IMR-90 (cell line): ENCODE measurements at regions not wholly inside any gene's neighbourhood (a gene's known extent, or its start where the extent isn't known, plus 50 kb on each side); places are given as distances from the start of the nearest gene placed in this dataset.

ENCODE experiments used
- ATAC-seq: fragments of 200-7000 bp; cut with Tn5 transposase; 2 replicates; pipeline ENCODE4 v1.9.1; 2020; ENCODE audit warnings: low read depth, mild to moderate bottlenecking, moderate library complexity
- BruUV-seq: library from RNA; stranded (reverse); fragments of 400-500 nt; replicated peaks from 2 replicates; lab custom pipeline; 2021; lab: Mats Ljungman, UMichigan
- CTCF ChIA-PET: fragments of 300-600 bp; formaldehyde crosslinking; extraction: SDS; loops from one replicate; lab custom pipeline; 2021; ENCODE audit warnings: antibody characterized with exemption; lab: Yijun Ruan, JAX
- POLR2A ChIA-PET: fragments of 300-600 bp; sonication (Branson Sonifier 250); formaldehyde crosslinking; loops from one replicate; lab custom pipeline; 2022; ENCODE audit warnings: antibody characterized with exemption; ENCODE audit not compliant: unreplicated experiment; lab: Charles Lee
- DNase-seq: peaks from one replicate; pipeline ENCODE4 v3.0.0; 2013
- H2AFZ ChIP-seq: replicated peaks from 2 replicates; pipeline ENCODE3; 2013; ENCODE audit warnings: low read length, mild to moderate bottlenecking; ENCODE audit not compliant: poor library complexity
- H2AK5ac ChIP-seq: 2 replicates; pipeline ENCODE4 v1.6.1; 2013; ENCODE audit warnings: low read depth, low read length, inconsistent platforms
- H2AK9ac ChIP-seq: replicated peaks from 2 replicates; pipeline ENCODE3; 2013; ENCODE audit warnings: mild to moderate bottlenecking, low read depth, low read length, moderate library complexity; ENCODE audit not compliant: poor library complexity
- H2BK120ac ChIP-seq: 2 replicates; pipeline ENCODE4 v1.6.1; 2013; ENCODE audit warnings: low read depth, low read length, inconsistent platforms
- H2BK15ac ChIP-seq: 3 replicates; pipeline ENCODE4 v1.6.1; 2013; ENCODE audit warnings: low read depth, low read length, inconsistent platforms
- H2BK20ac ChIP-seq: 2 replicates; pipeline ENCODE4 v1.6.1; 2013; ENCODE audit warnings: low read depth, mild to moderate bottlenecking, inconsistent platforms, low read length, moderate library complexity
- H2BK5ac ChIP-seq: 2 replicates; pipeline ENCODE4 v1.6.1; 2013; ENCODE audit warnings: mild to moderate bottlenecking, low read depth, low read length, inconsistent platforms; ENCODE audit not compliant: poor library complexity, severe bottlenecking
- H3K14ac ChIP-seq: replicated peaks from 2 replicates; pipeline ENCODE4 v1.6.1; 2013; ENCODE audit warnings: low read depth, low read length, inconsistent platforms
- H3K18ac ChIP-seq: 2 replicates; pipeline ENCODE4 v1.6.1; 2013; ENCODE audit warnings: low read depth, low read length, control low read depth
- H3K23ac ChIP-seq: 2 replicates; pipeline ENCODE4 v1.6.1; 2013; ENCODE audit warnings: low read depth, low read length, inconsistent platforms
- H3K27ac ChIP-seq: 2 replicates; pipeline ENCODE4 v1.5.1; 2013; ENCODE audit warnings: mild to moderate bottlenecking, control low read depth, low read length; ENCODE audit not compliant: insufficient read depth
- H3K27me3 ChIP-seq: 2 replicates; pipeline ENCODE4 v1.6.1; 2013; ENCODE audit warnings: low read length; ENCODE audit not compliant: control insufficient read depth, insufficient read depth
- H3K36me3 ChIP-seq: 2 replicates; pipeline ENCODE4 v1.6.1; 2013; ENCODE audit warnings: low read length, mixed read lengths; ENCODE audit not compliant: control insufficient read depth, insufficient read depth
- H3K4ac ChIP-seq: 2 replicates; pipeline ENCODE4 v1.6.1; 2013; ENCODE audit warnings: low read depth, low read length, inconsistent platforms
- H3K4me1 ChIP-seq: 2 replicates; pipeline ENCODE4 v1.6.1; 2013; ENCODE audit warnings: low read length, mixed read lengths; ENCODE audit not compliant: control insufficient read depth, insufficient read depth
- H3K4me2 ChIP-seq: 2 replicates; pipeline ENCODE4 v1.6.1; 2013; ENCODE audit warnings: low read depth, mild to moderate bottlenecking, control low read depth, low read length, moderate library complexity
- H3K4me3 ChIP-seq: 2 replicates; pipeline ENCODE4 v1.5.1; 2013; ENCODE audit warnings: low read depth, mild to moderate bottlenecking, control low read depth, low read length, moderate library complexity; ENCODE audit not compliant: insufficient read depth
- H3K56ac ChIP-seq: 2 replicates; pipeline ENCODE4 v1.6.1; 2013; ENCODE audit warnings: low read length, inconsistent platforms; ENCODE audit not compliant: insufficient read depth; ENCODE audit errors: extremely low read depth
- H3K79me1 ChIP-seq, 2 experiments: 2 replicates each; pipeline ENCODE4 v1.6.1; 2013; ENCODE audit warnings: low read length in 2 of 2, inconsistent platforms in 1 of 2, low read depth in 1 of 2
- H3K9ac ChIP-seq: 2 replicates; pipeline ENCODE4 v1.6.1; 2013; ENCODE audit warnings: low read depth, low read length, control low read depth
- H3K9me1 ChIP-seq: 2 replicates; pipeline ENCODE4 v1.6.1; 2013; ENCODE audit warnings: low read length, inconsistent platforms; ENCODE audit not compliant: insufficient read depth
- H3K9me3 ChIP-seq: 2 replicates; pipeline ENCODE4 v1.6.1; 2013; ENCODE audit warnings: low read length; ENCODE audit not compliant: control insufficient read depth, insufficient read depth
- H4K20me1 ChIP-seq: 2 replicates; pipeline ENCODE4 v1.6.1; 2013; ENCODE audit warnings: low read length, inconsistent platforms; ENCODE audit not compliant: insufficient read depth
- H4K5ac ChIP-seq: 2 replicates; pipeline ENCODE4 v1.6.1; 2013; ENCODE audit warnings: mild to moderate bottlenecking, low read depth, low read length, control low read depth
- H4K8ac ChIP-seq, 2 experiments: 2 replicates each; pipeline ENCODE4 v1.6.1; 2013; ENCODE audit warnings: low read depth in 2 of 2, low read length in 2 of 2, control low read depth in 1 of 2, inconsistent platforms in 1 of 2
- H4K91ac ChIP-seq: 2 replicates; pipeline ENCODE4 v1.6.1; 2013; ENCODE audit warnings: low read depth, low read length, inconsistent platforms; ENCODE audit not compliant: insufficient read depth
- BHLHE40 ChIP-seq: fragments of 150-350 bp; IDR thresholded peaks from 2 replicates; pipeline ENCODE4 v1.6.1; 2016; ENCODE audit warnings: mild to moderate bottlenecking, low read depth, low read length
- CEBPB ChIP-seq: IDR thresholded peaks from 2 replicates; pipeline ENCODE4 v1.6.1; 2012; ENCODE audit warnings: low read depth, low read length, improper control_type of control experiment
- CHD1 ChIP-seq: IDR thresholded peaks from 2 replicates; pipeline ENCODE4 v1.6.1; 2012; ENCODE audit warnings: low read depth, low read length, improper control_type of control experiment
- CTCF ChIP-seq: conservative IDR thresholded peaks from 2 replicates; pipeline ENCODE4 v1.5.1; 2012; ENCODE audit warnings: mild to moderate bottlenecking, low read depth, low read length, improper control_type of control experiment
- ELK1 ChIP-seq: fragments of 150-350 bp; IDR thresholded peaks from 2 replicates; pipeline ENCODE4 v1.6.1; 2016; ENCODE audit warnings: low read depth, mild to moderate bottlenecking, low read length, moderate library complexity, borderline replicate concordance
- FOS ChIP-seq: fragments of 150-350 bp; IDR thresholded peaks from 2 replicates; pipeline ENCODE4 v1.6.1; 2016; ENCODE audit warnings: low read depth, low read length
- MAFK ChIP-seq: IDR thresholded peaks from 2 replicates; pipeline ENCODE4 v1.6.1; 2012; ENCODE audit warnings: low read depth, low read length, improper control_type of control experiment
- MAZ ChIP-seq: IDR thresholded peaks from 2 replicates; pipeline ENCODE4 v1.6.1; 2012; ENCODE audit warnings: low read depth, mild to moderate bottlenecking, low read length, improper control_type of control experiment, moderate library complexity, borderline replicate concordance
- MXI1 ChIP-seq: IDR thresholded peaks from 2 replicates; pipeline ENCODE4 v1.6.1; 2012; ENCODE audit warnings: low read depth, mild to moderate bottlenecking, low read length, moderate library complexity, borderline replicate concordance
- NFE2L2 ChIP-seq: fragments of 150-350 bp; IDR thresholded peaks from 2 replicates; pipeline ENCODE4 v1.6.1; 2016; ENCODE audit warnings: low read depth, mild to moderate bottlenecking, low read length
- POLR2A ChIP-seq: IDR thresholded peaks from 2 replicates; pipeline ENCODE4 v1.6.1; 2012; ENCODE audit warnings: mild to moderate bottlenecking, low read depth, low read length
- RAD21 ChIP-seq: IDR thresholded peaks from 2 replicates; pipeline ENCODE4 v1.6.1; 2012; ENCODE audit warnings: low read length, improper control_type of control experiment
- RCOR1 ChIP-seq: IDR thresholded peaks from 2 replicates; pipeline ENCODE4 v1.6.1; 2012; ENCODE audit warnings: mild to moderate bottlenecking, low read length, improper control_type of control experiment; ENCODE audit not compliant: insufficient replicate concordance
- RFX5 ChIP-seq: IDR thresholded peaks from 2 replicates; pipeline ENCODE4 v1.8.0; 2012; ENCODE audit warnings: low read depth, mild to moderate bottlenecking, low read length, moderate library complexity
- SMC3 ChIP-seq: fragments of 150-350 bp; IDR thresholded peaks from 2 replicates; pipeline ENCODE4 v1.6.1; 2016; ENCODE audit warnings: low read depth, mild to moderate bottlenecking, antibody characterized with exemption, low read length, moderate library complexity
- USF2 ChIP-seq: fragments of 150-350 bp; IDR thresholded peaks from 2 replicates; pipeline ENCODE4 v1.6.1; 2017; ENCODE audit warnings: mild to moderate bottlenecking, antibody characterized with exemption, low read length, low read depth
- dilution Hi-C: fragments of 300-500 bp; cut with HindIII; formaldehyde crosslinking; loops from one replicate; pipeline ENCODE4 v1.14.3; 2018; ENCODE audit warnings: low sequenced_read_pairs; ENCODE audit not compliant: unreplicated experiment
- in situ Hi-C: fragments of 300-500 bp; cut with MboI; formaldehyde crosslinking; loops from 3 replicates; pipeline ENCODE4 v1.14.3; 2019; ENCODE audit warnings: low sequenced_read_pairs, inconsistent platforms, mixed read lengths
- intact Hi-C: fragments of 100-400 bp; cut with micrococcal nuclease; formaldehyde crosslinking; loops from 2 replicates; pipeline ENCODE4 v1.10.0; 2022

GRCh38 chr1:198435056-198435455 is 105.4 kb downstream of the ATP6V1G3 start:
- ChIA-PET POLR2A (no interaction called here), CTCF (interaction anchor here (0.5 to 0.7 kb wide), 3 partner anchors 18 to 1070 kb away, joined by 3 to 5 read pairs (median 3); no protein-coding TSS in a partner anchor)
- no peak overlapping the region for H3K4me2 ChIP-seq
- no peak overlapping the region for H2BK15ac ChIP-seq
- no peak overlapping the region for H3K4me3 ChIP-seq
- H3K9ac ChIP-seq, result no peak overlapping the region
- H3K56ac ChIP-seq, result no peak overlapping the region
- no peaks in the 10 kb centered on the region for H3K9me1 ChIP-seq
- H2BK20ac ChIP-seq, result no peak overlapping the region
- H2BK120ac ChIP-seq, result no peak overlapping the region
- H4K91ac ChIP-seq, result no peak overlapping the region
- no peak overlapping the region for H3K18ac ChIP-seq
- no peak overlapping the region for H3K14ac ChIP-seq
- H3K27me3 ChIP-seq, result no peaks in the 10 kb centered on the region
- H4K5ac ChIP-seq, result no peak overlapping the region
- no peak overlapping the region for H2AK9ac ChIP-seq
- H3K79me1 ChIP-seq, result no peaks in the 10 kb centered on the region
- H2BK5ac ChIP-seq, result peak overlapping the region; percentile 53
- no peak overlapping the region for H4K8ac ChIP-seq
- TF ChIP-seq CEBPB (no peak), FOS (no peak), MXI1 (no peak), MAFK (no peak), SMC3 (no peak), RAD21 (no peak), POLR2A (no peak), ELK1 (no peak), NFE2L2 (no peak), USF2 (no peak), MAZ (no peak), CHD1 (no peak), BHLHE40 (no peak), RCOR1 (no peak), RFX5 (no peak), CTCF (no peak)
- H2AFZ ChIP-seq, result no peak overlapping the region
- intact Hi-C loops, result no loop called here
- no peaks in the 10 kb centered on the region; the same call in 1 of the 2 replicates for H3K9me3 ChIP-seq
- no peak overlapping the region for H3K4ac ChIP-seq
- ATAC-seq (peak; percentile 49), DNase-seq (peak; percentile 51)
- no peak overlapping the region for H2AK5ac ChIP-seq
- H4K20me1 ChIP-seq, result no peaks in the 10 kb centered on the region
- in situ Hi-C loops, result no loop called here
- BruUV-seq, result no TSS peak
- no peaks in the 10 kb centered on the region; the same call in none of the 2 replicates for H3K4me1 ChIP-seq
- H3K36me3 ChIP-seq, result no peaks in the 10 kb centered on the region
- no peak overlapping the region for H3K27ac ChIP-seq
- H3K23ac ChIP-seq, result no peak overlapping the region
- dilution Hi-C loops, result no loop called here
